B cell (primary cell): ENCODE measurements at regions not wholly inside any gene's neighbourhood (a gene's known extent, or its start where the extent isn't known, plus 50 kb on each side); places are given as distances from the start of the nearest gene placed in this dataset.

Source experiments
- ATAC-seq: fragments of 200-7000 bp; cut with Tn5 transposase; one replicate; pipeline ENCODE4 v1.10.0; 2021; ENCODE audit warnings: low read depth, mild to moderate bottlenecking, moderate number of reproducible peaks, moderate library complexity
- CTCF ChIA-PET: fragments of 350-600 bp; sonication (Branson Sonifier 250); formaldehyde crosslinking; loops from one replicate; lab custom pipeline; 2021; ENCODE audit warnings: antibody characterized with exemption, inconsistent platforms; lab: Charles Lee
- POLR2A ChIA-PET: fragments of 350-600 bp; sonication (Branson Sonifier 250); formaldehyde crosslinking; loops from one replicate; lab custom pipeline; 2021; ENCODE audit warnings: antibody characterized with exemption; lab: Charles Lee
- DNase-seq: peaks from one replicate; pipeline ENCODE4 v3.0.0; 2013
- H2AFZ ChIP-seq: 2 replicates; pipeline ENCODE4 v1.6.1; 2012; ENCODE audit warnings: mild to moderate bottlenecking, low read depth, low read length; ENCODE audit not compliant: insufficient read depth, poor library complexity, severe bottlenecking
- H3K27ac ChIP-seq, 2 donors: 1 replicate in 1 of 2; 2 replicates in 1 of 2; pipeline ENCODE4 v1.5.1; 2012 to 2013; ENCODE audit warnings: low read length in 2 of 2, mild to moderate bottlenecking in 2 of 2, moderate library complexity in 1 of 2
- H3K27me3 ChIP-seq, 4 experiments: fragments of 200-600 bp in 1 of 4; sonication (generic) in 1 of 4; replicated peaks in 1 of 4; 1 replicate in 2 of 4; 2 replicates in 2 of 4; pipeline versions ENCODE4 v1.6.1 to v1.7.0; 2013 to 2016; ENCODE audit warnings: low read length in 3 of 4, mild to moderate bottlenecking in 2 of 4, mixed read lengths in 1 of 4, moderate library complexity in 1 of 4; ENCODE audit not compliant: insufficient read depth in 4 of 4, control insufficient read depth in 3 of 4; ENCODE audit errors: control extremely low read depth in 1 of 4
- H3K36me3 ChIP-seq, 2 experiments: replicated peaks in 1 of 2; 1 replicate in 1 of 2; 2 replicates in 1 of 2; pipeline versions ENCODE4 v1.6.1 to v1.7.1; 2013; ENCODE audit warnings: low read length in 1 of 2; ENCODE audit not compliant: insufficient read depth in 2 of 2, control insufficient read depth in 1 of 2; ENCODE audit errors: control extremely low read depth in 1 of 2, extremely low read depth in 1 of 2
- H3K4me1 ChIP-seq, 2 donors: fragments of 200-600 bp in 1 of 2; sonication (generic) in 1 of 2; 1 replicate in 1 of 2; 2 replicates in 1 of 2; pipeline versions ENCODE4 v1.5.1 to v1.6.1; 2013 to 2017; ENCODE audit warnings: low read length in 2 of 2; ENCODE audit not compliant: control insufficient read depth in 2 of 2, insufficient read depth in 2 of 2
- H3K4me2 ChIP-seq: replicated peaks from 2 replicates; pipeline ENCODE3; 2012; ENCODE audit warnings: mild to moderate bottlenecking, low read depth, low read length; ENCODE audit not compliant: poor library complexity, severe bottlenecking
- H3K4me3 ChIP-seq, 5 experiments: fragments of 200-600 bp in 1 of 5; sonication (generic) in 1 of 5; 1 replicate in 3 of 5; 2 replicates in 2 of 5; pipeline versions ENCODE4 v1.5.1 to v1.7.0; 2011 to 2016; ENCODE audit warnings: low read length in 4 of 5, mild to moderate bottlenecking in 4 of 5, low read depth in 2 of 5, control low read depth in 1 of 5, moderate library complexity in 1 of 5; ENCODE audit not compliant: insufficient read depth in 1 of 5; ENCODE audit errors: control extremely low read depth in 1 of 5, extremely low read depth in 1 of 5
- H3K79me2 ChIP-seq: fragments of 200-600 bp; sonication (generic); one replicate; pipeline ENCODE4 v1.6.0; 2016; ENCODE audit warnings: low read length; ENCODE audit not compliant: control insufficient read depth, insufficient read depth
- H3K9ac ChIP-seq: fragments of 200-600 bp; sonication (generic); 2 replicates; pipeline ENCODE4 v1.6.1; 2017; ENCODE audit warnings: mild to moderate bottlenecking, low read length, moderate library complexity
- H3K9me3 ChIP-seq, 3 donors: one replicate each; pipeline versions ENCODE4 v1.6.1 to v1.7.1; 2013; ENCODE audit warnings: low read length in 2 of 3; ENCODE audit not compliant: control insufficient read depth in 2 of 3, insufficient read depth in 1 of 3; ENCODE audit errors: control extremely low read depth in 1 of 3
- H4K20me1 ChIP-seq: 2 replicates; pipeline ENCODE4 v1.6.0; 2012; ENCODE audit warnings: mild to moderate bottlenecking, low read length; ENCODE audit not compliant: insufficient read depth, control insufficient read depth, poor library complexity, severe bottlenecking
- H3K27ac Mint-ChIP-seq: one replicate; pipeline ENCODE4 v1.8.0; 2021; ENCODE audit warnings: mixed read lengths
- H3K27me3 Mint-ChIP-seq: one replicate; pipeline ENCODE4 v1.8.0; 2021; ENCODE audit warnings: mixed read lengths
- H3K4me1 Mint-ChIP-seq: one replicate; pipeline ENCODE4 v1.8.0; 2021; ENCODE audit warnings: mixed read lengths
- H3K4me3 Mint-ChIP-seq: one replicate; pipeline ENCODE4 v1.8.0; 2021; ENCODE audit warnings: mixed read lengths
- H3K9me3 Mint-ChIP-seq: one replicate; pipeline ENCODE4 v1.8.0; 2022; ENCODE audit warnings: mixed read lengths; ENCODE audit not compliant: insufficient read depth
- CTCF ChIP-seq: fragments of 200-600 bp; IDR thresholded peaks from one replicate; pipeline ENCODE4 v1.8.0; 2022; ENCODE audit warnings: antibody characterized with exemption, mild to moderate bottlenecking
- EZH2 ChIP-seq: IDR thresholded peaks from 2 replicates; pipeline ENCODE4 v1.6.1; 2012; ENCODE audit warnings: borderline replicate concordance, low read depth, mild to moderate bottlenecking, moderate library complexity, low read length; ENCODE audit not compliant: insufficient read depth, poor library complexity, severe bottlenecking
- WGBS: methylation state at CpG from one replicate; pipeline ENCODE4 v1.1.5; 2013; ENCODE audit warnings: missing lambda C conversion rate; ENCODE audit not compliant: insufficient coverage; 5-methylcytosine and 5-hydroxymethylcytosine counted together
- intact Hi-C: fragments of 100-400 bp; cut with micrococcal nuclease; formaldehyde crosslinking; loops from one replicate; pipeline ENCODE4 v1.10.0; 2022

- DNase-seq (no peak), ATAC-seq (no peak)
- TF ChIP-seq EZH2 (no peak), CTCF (no peak)
- Histone ChIP-seq H3K9ac (no peak overlapping the region), H3K27me3 (no peaks in the 10 kb centered on the region), H3K4me1 (no peaks in the 10 kb centered on the region), H2AFZ (no peak overlapping the region), H3K27ac (no peak overlapping the region), H3K79me2 (no peaks in the 10 kb centered on the region), H3K4me3 (no peak overlapping the region), H3K4me2 (no peak overlapping the region), H3K9me3 (peaks cover 0 to 9% (median 0%) of the 10 kb centered on the region in 3 donors), H4K20me1 (no peaks in the 10 kb centered on the region), H3K36me3 (no peaks in the 10 kb centered on the region)
- Mint-ChIP-seq H3K27me3 (no peaks in the 10 kb centered on the region), H3K4me3 (no peak overlapping the region), H3K9me3 (no peaks in the 10 kb centered on the region), H3K4me1 (no peaks in the 10 kb centered on the region), H3K27ac (no peak overlapping the region)
- intact Hi-C loops, result no loop called here
- ChIA-PET CTCF (no interaction called here), POLR2A (no interaction called here)
- WGBS, result 82% methylated on average over 5 of the region's 7 CpGs
Measured at GRCh38 chr16:6704306-6704930, 628.2 kb upstream of the RBFOX1 start.

DNA sequence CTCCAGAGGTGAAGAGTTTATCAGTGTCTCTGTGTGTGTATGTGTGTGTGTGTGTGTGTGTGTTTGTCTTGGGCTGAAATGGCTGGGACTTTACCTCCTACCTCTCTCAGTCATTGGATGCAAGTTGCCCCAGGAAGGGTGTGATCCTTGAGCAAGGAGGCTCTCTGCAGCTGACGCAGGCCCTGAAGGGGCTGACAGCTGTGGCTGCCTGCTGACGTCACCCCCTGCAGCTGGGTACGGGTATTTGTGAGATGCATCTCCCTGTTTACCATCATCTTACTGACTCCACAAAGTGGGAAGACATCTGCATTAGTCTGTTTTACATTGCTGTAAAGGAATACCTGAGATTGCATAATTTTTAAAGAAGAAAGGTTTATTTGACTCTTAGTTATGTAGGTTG is 631.5 kb upstream of the RBFOX1 start:
- no peaks in the 10 kb centered on the region for H3K27me3 ChIP-seq
- H3K9me3 Mint-ChIP-seq, result peaks cover 3% of the 10 kb centered on the region
- no peak overlapping the region for H3K27ac ChIP-seq
- peaks cover 0 to 9% (median 0%) of the 10 kb centered on the region in 3 donors for H3K9me3 ChIP-seq
- ChIA-PET CTCF (no interaction called here), POLR2A (no interaction called here)
- DNase-seq (no peak), ATAC-seq (no peak)
- no peaks in the 10 kb centered on the region for H3K36me3 ChIP-seq
- H2AFZ ChIP-seq, result no peak overlapping the region
- no peaks in the 10 kb centered on the region for H3K27me3 Mint-ChIP-seq
- H3K9ac ChIP-seq, result no peak overlapping the region
- TF ChIP-seq EZH2 (no peak), CTCF (no peak)
- no peak overlapping the region for H3K4me3 Mint-ChIP-seq
- H3K27ac Mint-ChIP-seq, result no peak overlapping the region
- H3K4me2 ChIP-seq, result no peak overlapping the region
- H3K79me2 ChIP-seq, result no peaks in the 10 kb centered on the region
- no peak overlapping the region for H3K4me3 ChIP-seq
- 83% methylated on average over 1 of the region's 3 CpGs for WGBS
- H3K4me1 Mint-ChIP-seq, result no peaks in the 10 kb centered on the region
- intact Hi-C loops, result no loop called here
- H4K20me1 ChIP-seq, result no peaks in the 10 kb centered on the region
- H3K4me1 ChIP-seq, result no peaks in the 10 kb centered on the region
